ENCODE measurements at regions not wholly inside any gene's neighbourhood (a gene's known extent, or its start where the extent isn't known, plus 50 kb on each side); places are given as distances from the start of the nearest gene placed in this dataset.

DNA sequence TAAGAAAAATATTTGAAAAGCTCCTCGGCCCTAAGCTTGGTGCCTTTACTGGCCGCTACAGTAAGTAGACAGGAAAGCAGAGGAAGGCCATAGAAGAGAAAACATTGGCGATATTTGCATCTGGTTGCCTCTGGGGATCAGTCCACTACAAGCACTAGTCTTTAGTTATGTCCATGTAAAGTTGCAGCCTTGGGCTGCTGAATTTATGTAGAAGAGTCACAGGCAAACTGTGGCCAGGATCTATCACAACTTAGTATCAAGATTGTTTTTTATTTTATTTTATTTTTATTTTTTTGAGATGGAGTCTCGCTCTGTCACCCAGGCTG, 228.7 kb upstream of the CAMK1G start:
- TF ChIP-seq POLR2AphosphoS5 (IDR thresholded peaks at IDR 0.05; ENCODE audit: low read depth, low read length) = no peak
- no peak for TF ChIP-seq TAF1 (IDR thresholded peaks at IDR 0.05; ENCODE audit: borderline replicate concordance, insufficient read depth, low read length)
- TF ChIP-seq REST (IDR thresholded peaks at IDR 0.05; ENCODE audit: insufficient read depth in 1 of 2, low read depth in 2 of 2, low read length in 2 of 2) = no peak
- no peak for TF ChIP-seq SIN3A (IDR thresholded peaks at IDR 0.05; ENCODE audit: borderline replicate concordance, insufficient read depth, low read length)
- TF ChIP-seq FOXP2 (optimal IDR thresholded peaks at IDR 0.05; ENCODE audit: borderline replicate concordance, extremely low read depth, extremely low read length, insufficient read depth) = no peak

DNA sequence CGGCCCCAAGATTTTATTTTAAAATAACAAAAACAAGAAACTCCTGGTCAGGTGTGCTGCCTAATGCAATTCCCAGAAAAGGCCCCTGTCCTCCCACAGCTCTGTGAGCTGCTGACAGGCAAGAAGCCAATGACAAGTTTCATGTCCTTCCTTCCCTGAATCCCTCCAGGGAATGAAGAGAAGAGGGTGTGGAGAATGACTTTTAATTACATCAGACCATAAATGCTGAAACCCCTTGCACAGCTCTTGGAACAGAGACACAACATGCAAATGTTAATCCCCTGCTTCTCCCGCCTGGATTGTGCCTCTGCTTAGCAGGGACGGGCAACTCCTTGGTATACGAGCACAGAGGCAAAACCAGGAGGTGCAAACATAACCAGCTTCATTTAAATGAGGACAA, 228.1 kb upstream of the CAMK1G start:
- no peak for TF ChIP-seq SIN3A (IDR thresholded peaks at IDR 0.05; ENCODE audit: borderline replicate concordance, insufficient read depth, low read length)
- no peak for TF ChIP-seq FOXP2 (optimal IDR thresholded peaks at IDR 0.05; ENCODE audit: borderline replicate concordance, extremely low read depth, extremely low read length, insufficient read depth)
- no peak for TF ChIP-seq POLR2AphosphoS5 (IDR thresholded peaks at IDR 0.05; ENCODE audit: low read depth, low read length)
- TF ChIP-seq TAF1 (IDR thresholded peaks at IDR 0.05; ENCODE audit: borderline replicate concordance, insufficient read depth, low read length) = no peak

DNA sequence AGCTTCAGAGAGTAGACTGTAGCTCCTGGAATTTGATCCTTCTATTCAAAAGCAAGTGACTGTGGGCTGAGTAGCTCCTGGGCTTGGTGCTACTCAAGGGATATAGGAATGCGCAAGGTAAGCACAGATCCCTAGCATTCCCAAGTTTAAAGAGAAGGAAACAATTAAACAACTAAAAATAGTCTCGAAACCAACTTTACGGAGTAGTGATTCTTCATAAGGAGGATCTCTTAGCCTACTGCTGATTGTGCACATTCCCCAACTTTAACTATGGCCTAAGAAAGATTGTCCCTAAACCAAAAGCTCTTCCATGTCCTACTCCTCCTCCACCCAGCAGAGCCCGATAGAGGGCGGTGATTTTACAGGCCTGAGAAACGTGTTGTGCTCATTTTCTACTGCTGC, 226.5 kb upstream of the CAMK1G start:
- no peak for TF ChIP-seq SIN3A (IDR thresholded peaks at IDR 0.05; ENCODE audit: borderline replicate concordance, insufficient read depth, low read length)
- TF ChIP-seq REST (IDR thresholded peaks at IDR 0.05; ENCODE audit: insufficient read depth in 1 of 2, low read depth in 2 of 2, low read length in 2 of 2) = no peak
- TF ChIP-seq TAF1 (IDR thresholded peaks at IDR 0.05; ENCODE audit: borderline replicate concordance, insufficient read depth, low read length) = no peak
- no peak for TF ChIP-seq FOXP2 (optimal IDR thresholded peaks at IDR 0.05; ENCODE audit: borderline replicate concordance, extremely low read depth, extremely low read length, insufficient read depth)
- no peak for TF ChIP-seq POLR2AphosphoS5 (IDR thresholded peaks at IDR 0.05; ENCODE audit: low read depth, low read length)

DNA sequence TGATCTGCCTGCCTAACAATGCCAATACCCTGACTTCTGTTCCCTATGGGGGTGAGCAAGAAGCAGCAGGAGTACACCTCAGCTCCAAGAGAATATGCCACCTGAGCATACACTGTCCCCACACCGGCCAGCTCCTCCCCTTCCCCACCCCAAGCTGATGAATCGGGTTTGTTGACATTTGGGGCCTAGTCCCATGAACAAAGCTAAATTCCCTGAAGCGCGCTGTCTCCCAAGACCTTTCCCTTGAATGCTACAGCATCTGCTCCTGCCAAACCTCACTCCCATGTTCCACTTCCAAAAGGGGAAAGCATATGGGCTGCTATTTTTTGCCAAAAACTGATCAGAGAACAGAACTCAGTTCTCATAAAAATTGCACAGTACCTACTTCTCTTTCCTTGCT, 220.4 kb upstream of the CAMK1G start:
- TF ChIP-seq SIN3A (IDR thresholded peaks at IDR 0.05; ENCODE audit: borderline replicate concordance, insufficient read depth, low read length) (no peak), POLR2AphosphoS5 (IDR thresholded peaks at IDR 0.05; ENCODE audit: low read depth, low read length) (no peak), TAF1 (IDR thresholded peaks at IDR 0.05; ENCODE audit: borderline replicate concordance, insufficient read depth, low read length) (no peak), FOXP2 (optimal IDR thresholded peaks at IDR 0.05; ENCODE audit: borderline replicate concordance, extremely low read depth, extremely low read length, insufficient read depth) (no peak), REST (IDR thresholded peaks at IDR 0.05; ENCODE audit: insufficient read depth in 1 of 2, low read depth in 2 of 2, low read length in 2 of 2) (no peak)

GRCh38 chr1:209364716-209365115, 218.8 kb upstream of the CAMK1G start:
- TF ChIP-seq FOXP2 (optimal IDR thresholded peaks at IDR 0.05; ENCODE audit: borderline replicate concordance, extremely low read depth, extremely low read length, insufficient read depth) = no peak
- TF ChIP-seq REST (IDR thresholded peaks at IDR 0.05; ENCODE audit: insufficient read depth in 1 of 2, low read depth in 2 of 2, low read length in 2 of 2) = no peak
- TF ChIP-seq TAF1 (IDR thresholded peaks at IDR 0.05; ENCODE audit: borderline replicate concordance, insufficient read depth, low read length) = no peak
- no peak for TF ChIP-seq POLR2AphosphoS5 (IDR thresholded peaks at IDR 0.05; ENCODE audit: low read depth, low read length)
- TF ChIP-seq SIN3A (IDR thresholded peaks at IDR 0.05; ENCODE audit: borderline replicate concordance, insufficient read depth, low read length) = no peak

Data from PFSK-1 (cell line).